Right kidney (tissue), 1 donor: ENCODE measurements at regions not wholly inside any gene's neighbourhood (a gene's known extent, or its start where the extent isn't known, plus 50 kb on each side); places are given as distances from the start of the nearest gene placed in this dataset.

ENCODE experiments used
- DNase-seq: peaks from one replicate; pipeline ENCODE4 v3.0.0-alpha.2; 2016

DNA sequence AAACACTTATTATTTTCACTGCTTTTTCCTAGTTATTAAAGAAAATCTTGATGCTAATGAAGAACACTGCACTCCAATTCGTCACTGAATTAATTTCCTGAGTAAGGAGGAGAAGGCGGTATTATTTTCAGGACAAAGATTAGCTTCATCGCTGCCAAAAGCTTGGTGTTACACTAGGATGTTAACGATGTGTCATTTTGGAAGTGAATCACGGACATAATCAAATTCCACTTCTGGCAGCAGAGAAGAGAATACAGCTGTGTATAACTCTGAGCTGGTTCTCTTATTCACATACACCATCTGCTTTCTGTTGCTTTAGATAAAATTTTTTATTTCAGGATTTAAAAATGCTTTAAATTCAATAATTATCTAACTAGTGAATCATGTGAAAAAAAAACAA lies 74.1 kb downstream of the SCG2 start:
- no peak for DNase-seq

DNA sequence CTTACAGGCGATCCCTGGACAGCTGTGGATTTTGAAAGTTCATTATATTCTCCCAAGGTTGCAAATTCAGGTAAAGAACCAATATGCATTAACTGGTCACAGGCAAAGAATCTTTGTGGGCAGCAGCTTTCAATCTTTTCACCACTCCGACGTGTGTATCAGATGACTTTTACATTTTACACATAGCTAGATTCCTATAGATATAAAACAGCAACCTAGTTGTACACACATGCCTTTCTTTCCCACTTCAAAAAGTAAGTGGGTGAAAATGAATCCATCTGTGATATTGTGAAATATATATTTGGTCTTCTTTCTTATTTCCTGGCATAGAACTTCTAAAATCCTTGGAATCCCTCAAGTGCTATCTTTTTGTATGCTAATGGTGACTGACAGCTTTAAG lies 72.5 kb downstream of the SCG2 start:
- DNase-seq: no peak

- DNase-seq: no peak
These were observed 71.3 kb downstream of the SCG2 start for GRCh38 chr2:223530811-223531210.

DNA sequence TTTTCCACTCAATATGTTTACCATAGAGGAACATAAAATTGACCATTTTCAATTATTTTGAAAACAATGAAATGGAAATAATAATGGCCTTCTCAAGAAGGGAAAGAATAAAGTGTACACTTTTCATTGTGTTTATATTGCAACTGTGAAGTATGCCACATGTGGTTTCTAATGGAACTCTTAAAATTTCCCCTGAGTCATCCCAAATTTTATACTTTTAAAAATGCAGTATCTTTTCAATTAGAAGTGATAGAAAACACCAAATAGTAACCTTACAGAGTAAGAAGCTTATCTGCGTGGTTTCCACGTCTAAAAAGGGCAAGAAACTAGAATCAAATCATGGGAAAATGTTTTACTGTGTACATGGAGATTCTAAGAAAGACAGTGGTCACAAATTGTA lies 70.0 kb downstream of the SCG2 start:
- DNase-seq: no peak

- no peak for DNase-seq
These were observed 69.4 kb downstream of the SCG2 start for GRCh38 chr2:223532712-223533111.

- DNase-seq: no peak
These were observed 65.6 kb downstream of the SCG2 start for GRCh38 chr2:223536546-223536945.

DNA sequence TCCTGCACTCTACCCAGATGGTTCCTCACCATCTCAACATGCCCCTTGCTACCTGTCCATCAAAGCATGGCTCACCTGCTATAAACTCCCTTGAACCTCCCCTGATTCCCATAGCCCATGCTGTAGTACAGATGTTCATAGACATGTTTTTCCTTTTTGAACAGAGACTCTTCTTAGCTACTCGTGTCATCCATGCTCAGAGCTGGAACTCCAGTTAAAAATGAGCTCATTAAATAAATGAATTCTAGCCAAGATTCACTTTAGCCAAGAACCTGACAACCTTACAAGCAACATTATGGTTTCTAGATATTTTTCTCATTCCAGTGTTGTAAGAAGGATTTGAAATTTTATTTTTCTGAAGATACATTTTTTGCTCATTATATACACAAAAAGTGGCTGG lies 65.0 kb downstream of the SCG2 start:
- no peak for DNase-seq

- DNase-seq: peak; percentile 20
These were observed 64.2 kb downstream of the SCG2 start for GRCh38 chr2:223537651-223538601.

GRCh38 chr2:223538920-223539440 lies 63.2 kb downstream of the SCG2 start:
- DNase-seq: peak; percentile 22

- DNase-seq: no peak
These were observed 60.6 kb downstream of the SCG2 start for GRCh38 chr2:223541546-223541945.

DNA sequence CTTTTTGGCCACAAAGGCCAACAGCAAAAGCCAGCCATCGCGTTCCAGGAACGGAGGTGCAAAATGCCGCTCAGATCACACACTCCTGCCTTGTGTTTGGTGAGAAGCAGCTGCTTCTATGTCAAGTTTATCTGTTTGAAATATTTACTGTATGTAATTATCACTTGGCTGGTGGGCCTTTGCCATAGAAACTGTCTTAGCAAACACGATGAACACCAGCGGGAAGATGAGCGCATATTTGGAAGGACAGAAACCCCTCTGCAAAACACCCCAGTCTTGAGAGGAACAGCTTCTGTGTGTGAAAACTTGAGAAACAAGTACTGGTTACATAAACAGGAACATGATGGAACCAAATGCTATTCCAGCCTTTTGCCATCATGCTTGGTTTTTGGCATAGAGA lies 59.7 kb downstream of the SCG2 start:
- no peak for DNase-seq

GRCh38 chr2:223545406-223545805 lies 56.8 kb downstream of the SCG2 start:
- no peak for DNase-seq

GRCh38 chr2:223545830-223546229 lies 56.3 kb downstream of the SCG2 start:
- no peak for DNase-seq
